ENCODE measurements at regions not wholly inside any gene's neighbourhood (a gene's known extent, or its start where the extent isn't known, plus 50 kb on each side); places are given as distances from the start of the nearest gene placed in this dataset.

GRCh38 chr4:32254216-32254615 lies 1534.0 kb downstream of the PCDH7 start:
- H3K4me1 ChIP-seq, result no peaks in the 10 kb centered on the region
- H3K9me3 ChIP-seq, result no peaks in the 10 kb centered on the region
- H3K27me3 ChIP-seq, result no peaks in the 10 kb centered on the region
- TF ChIP-seq POLR2AphosphoS5 (IDR thresholded peaks at IDR 0.05) (no peak), CTCF (IDR thresholded peaks at IDR 0.05) (no peak), POLR2A (IDR thresholded peaks at IDR 0.05) (no peak), EP300 (IDR thresholded peaks at IDR 0.05) (no peak)
- 70 to 87% methylated on average over 3 of the region's 3 CpGs for WGBS, 2 donors
- H3K27ac ChIP-seq, result no peak overlapping the region
- H3K36me3 ChIP-seq, result no peaks in the 10 kb centered on the region
- no peak overlapping the region for H3K4me3 ChIP-seq
- DNase-seq (no peak), ATAC-seq (ENCODE audit: low FRiP score in 2 of 2) (no peak)

- no peaks in the 10 kb centered on the region for H3K27me3 ChIP-seq
- no peak overlapping the region for H3K27ac ChIP-seq
- H3K4me3 ChIP-seq, result no peak overlapping the region
- H3K9me3 ChIP-seq, result no peaks in the 10 kb centered on the region
- TF ChIP-seq POLR2A (IDR thresholded peaks at IDR 0.05) (no peak), POLR2AphosphoS5 (IDR thresholded peaks at IDR 0.05) (no peak), EP300 (IDR thresholded peaks at IDR 0.05) (no peak), CTCF (IDR thresholded peaks at IDR 0.05) (no peak)
- 44 to 57% methylated on average over 2 of the region's 2 CpGs for WGBS, 2 donors
- no peaks in the 10 kb centered on the region for H3K36me3 ChIP-seq
- DNase-seq (no peak), ATAC-seq (ENCODE audit: low FRiP score in 2 of 2) (no peak)
- no peaks in the 10 kb centered on the region for H3K4me1 ChIP-seq
Measured at GRCh38 chr4:32258986-32259385, 1538.8 kb downstream of the PCDH7 start.

GRCh38 chr4:32261196-32261595 lies 1541.0 kb downstream of the PCDH7 start:
- H3K9me3 ChIP-seq, result no peaks in the 10 kb centered on the region
- WGBS, 2 donors, result 78 to 89% methylated on average over 9 of the region's 9 CpGs
- H3K27ac ChIP-seq, result no peak overlapping the region
- no peaks in the 10 kb centered on the region for H3K4me1 ChIP-seq
- H3K36me3 ChIP-seq, result no peaks in the 10 kb centered on the region
- no peak overlapping the region for H3K4me3 ChIP-seq
- TF ChIP-seq POLR2AphosphoS5 (IDR thresholded peaks at IDR 0.05) (no peak), EP300 (IDR thresholded peaks at IDR 0.05) (no peak), CTCF (IDR thresholded peaks at IDR 0.05) (no peak), POLR2A (IDR thresholded peaks at IDR 0.05) (no peak)
- ATAC-seq (ENCODE audit: low FRiP score in 2 of 2) (no peak), DNase-seq (no peak)
- H3K27me3 ChIP-seq, result no peaks in the 10 kb centered on the region

DNA sequence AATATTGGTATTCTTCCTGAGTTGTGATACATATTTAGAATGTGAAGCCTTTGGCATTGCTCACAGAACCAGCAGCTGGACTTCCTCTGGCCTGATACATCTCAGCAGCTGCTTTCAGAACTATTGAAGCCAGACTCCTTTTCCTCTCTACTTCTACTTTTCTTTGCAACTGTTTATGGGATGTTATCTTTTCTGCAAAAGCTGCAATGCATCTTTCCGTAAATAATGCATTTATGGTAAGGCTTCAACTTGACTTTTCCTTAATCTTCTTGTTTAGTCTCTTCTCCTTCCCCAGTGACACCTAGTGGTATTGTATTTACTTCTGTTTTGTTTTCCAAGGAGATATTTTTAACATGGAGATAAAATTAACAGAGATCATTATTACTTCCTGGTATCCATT lies 1548.7 kb downstream of the PCDH7 start:
- ATAC-seq (ENCODE audit: low FRiP score in 2 of 2), result no peak
- H3K36me3 ChIP-seq, result no peaks in the 10 kb centered on the region
- DNase-seq, result no peak
- 0% methylated on average over 1 of the region's 1 CpG for WGBS, 2 donors
- no peaks in the 10 kb centered on the region for H3K27me3 ChIP-seq
- H3K27ac ChIP-seq, result no peak overlapping the region
- no peak overlapping the region for H3K4me3 ChIP-seq
- no peaks in the 10 kb centered on the region for H3K4me1 ChIP-seq
- no peaks in the 10 kb centered on the region for H3K9me3 ChIP-seq
- no peak for TF ChIP-seq EP300 (IDR thresholded peaks at IDR 0.05)

DNA sequence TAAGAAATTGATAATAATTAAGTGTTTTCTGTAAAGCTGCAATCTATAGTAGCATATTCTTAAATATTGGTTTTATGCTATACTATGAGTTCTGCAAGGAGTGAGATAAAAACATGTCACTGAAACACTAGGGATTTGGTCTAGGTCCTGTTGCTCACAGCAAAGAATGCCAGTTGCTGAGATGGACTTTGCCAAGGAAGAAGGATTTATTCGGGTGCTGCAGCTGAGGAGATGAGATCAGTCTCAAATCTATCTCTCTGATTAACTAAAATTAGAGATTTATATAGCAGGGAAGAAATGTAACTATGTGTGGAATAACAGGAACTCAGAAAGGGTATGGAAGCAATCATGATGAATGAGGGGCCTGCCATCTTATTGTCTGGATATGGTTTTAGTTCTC lies 1569.9 kb downstream of the PCDH7 start:
- no peaks in the 10 kb centered on the region for H3K4me1 ChIP-seq
- no peak overlapping the region for H3K27ac ChIP-seq
- no peaks in the 10 kb centered on the region for H3K9me3 ChIP-seq
- TF ChIP-seq CTCF (IDR thresholded peaks at IDR 0.05) (no peak), POLR2AphosphoS5 (IDR thresholded peaks at IDR 0.05) (no peak), POLR2A (IDR thresholded peaks at IDR 0.05) (no peak)
- no peak for DNase-seq
- WGBS, 2 donors, result 82 to 83% methylated on average over 1 of the region's 1 CpG
- H3K27me3 ChIP-seq, result no peaks in the 10 kb centered on the region
- no peak for ATAC-seq (ENCODE audit: low FRiP score in 2 of 2)
- H3K36me3 ChIP-seq, result no peaks in the 10 kb centered on the region
- H3K4me3 ChIP-seq, result no peak overlapping the region
